Endothelial cell of umbilical vein (primary cell): ENCODE measurements at regions not wholly inside any gene's neighbourhood (a gene's known extent, or its start where the extent isn't known, plus 50 kb on each side); places are given as distances from the start of the nearest gene placed in this dataset.

Experiments used
- CTCF ChIP-seq, 2 donors: IDR thresholded peaks; 1 replicate in 1 of 2; 2 replicates in 1 of 2; pipeline ENCODE4 v1.5.1; 2011; ENCODE audit warnings: low read length in 2 of 2, mild to moderate bottlenecking in 2 of 2, moderate library complexity in 2 of 2, control low read depth in 1 of 2, inconsistent platforms in 1 of 2, low read depth in 1 of 2; ENCODE audit not compliant: insufficient read depth in 1 of 2; ENCODE audit errors: extremely low read depth in 1 of 2
- EZH2 ChIP-seq: IDR thresholded peaks from 2 replicates; pipeline ENCODE4 v1.6.1; 2012; ENCODE audit warnings: borderline replicate concordance, low read depth, mild to moderate bottlenecking, moderate library complexity, low read length, inconsistent platforms; ENCODE audit not compliant: severe bottlenecking
- FOS ChIP-seq: IDR thresholded peaks from 2 replicates; pipeline ENCODE4 v1.6.1; 2011; ENCODE audit warnings: mild to moderate bottlenecking, low read length, moderate library complexity, borderline replicate concordance; ENCODE audit not compliant: insufficient read depth
- GATA2 ChIP-seq: IDR thresholded peaks from 2 replicates; pipeline ENCODE4 v1.7.0; 2011; ENCODE audit warnings: low read depth, mild to moderate bottlenecking, moderate library complexity, mixed read lengths, low read length; ENCODE audit not compliant: insufficient read length, insufficient read depth
- JUN ChIP-seq: IDR thresholded peaks from 2 replicates; pipeline ENCODE4 v1.6.1; 2011; ENCODE audit warnings: borderline replicate concordance, low read depth; ENCODE audit not compliant: insufficient read length, insufficient read depth
- MAX ChIP-seq: IDR thresholded peaks from 2 replicates; pipeline ENCODE4 v1.6.1; 2011; ENCODE audit not compliant: insufficient read depth, insufficient read length
- MYC ChIP-seq: IDR thresholded peaks from one replicate; pipeline ENCODE4 v1.6.1; 2011; ENCODE audit warnings: mild to moderate bottlenecking, low read depth, low read length
- POLR2A ChIP-seq: IDR thresholded peaks from 2 replicates; pipeline ENCODE4 v1.6.1; 2012; ENCODE audit warnings: low read depth, mild to moderate bottlenecking, control low read depth, low read length
- POLR2AphosphoS5 ChIP-seq: IDR thresholded peaks from 2 replicates; pipeline ENCODE4 v1.6.1; 2012; ENCODE audit warnings: low read depth, mild to moderate bottlenecking, control low read depth, low read length, moderate library complexity; ENCODE audit not compliant: insufficient read depth

- TF ChIP-seq CTCF (IDR thresholded peaks at IDR 0.05; ENCODE audit: extremely low read depth in 1 of 2, insufficient read depth in 1 of 2, low read depth in 1 of 2, low read length in 2 of 2) (no peak), MAX (no peak), POLR2A (no peak), EZH2 (no peak), POLR2AphosphoS5 (no peak), FOS (no peak), GATA2 (no peak), MYC (no peak), JUN (no peak)
Measured at GRCh38 chr11:123373754-123374621, 56.1 kb upstream of the GRAMD1B start.
